MM.1S (cell line): ENCODE measurements at regions not wholly inside any gene's neighbourhood (a gene's known extent, or its start where the extent isn't known, plus 50 kb on each side); places are given as distances from the start of the nearest gene placed in this dataset.

ENCODE experiments used
- DNase-seq: peaks from one replicate; pipeline ENCODE4 v3.0.0-alpha.2; 2015
- H2AFZ ChIP-seq: fragments of 300-600 bp; sonication (generic); 2 replicates; pipeline ENCODE4 v1.6.0; 2016; ENCODE audit warnings: antibody characterized with exemption, low read length
- H3F3A ChIP-seq: fragments of 300-600 bp; sonication (generic); 2 replicates; pipeline ENCODE4 v1.6.1; 2016; ENCODE audit warnings: mild to moderate bottlenecking, antibody characterized with exemption, low read length, moderate library complexity, mixed read lengths; ENCODE audit not compliant: insufficient read depth
- H3K27ac ChIP-seq: fragments of 300-600 bp; sonication (generic); 2 replicates; pipeline ENCODE4 v1.5.1; 2016; ENCODE audit warnings: mild to moderate bottlenecking, low read length
- H3K27me3 ChIP-seq: fragments of 300-600 bp; sonication (generic); replicated peaks from 2 replicates; pipeline ENCODE4 v1.6.0; 2016; ENCODE audit warnings: low read length; ENCODE audit not compliant: insufficient read depth
- H3K36me3 ChIP-seq: fragments of 300-600 bp; sonication (generic); replicated peaks from 2 replicates; pipeline ENCODE4 v1.6.1; 2016; ENCODE audit warnings: mild to moderate bottlenecking, low read length, mixed read lengths; ENCODE audit not compliant: insufficient read depth
- H3K4me1 ChIP-seq: fragments of 300-600 bp; sonication (generic); 2 replicates; pipeline ENCODE4 v1.6.1; 2016; ENCODE audit warnings: low read length, mixed read lengths
- H3K4me2 ChIP-seq: fragments of 300-600 bp; sonication (generic); 2 replicates; pipeline ENCODE4 v1.6.0; 2016; ENCODE audit warnings: low read depth, low read length
- H3K4me3 ChIP-seq: fragments of 300-600 bp; sonication (generic); 2 replicates; pipeline ENCODE4 v1.5.1; 2016; ENCODE audit warnings: low read length, mixed read lengths
- H3K79me2 ChIP-seq: fragments of 300-600 bp; sonication (generic); 2 replicates; pipeline ENCODE4 v1.6.1; 2016; ENCODE audit warnings: mixed run types, low read length, mixed read lengths
- H3K9ac ChIP-seq: fragments of 300-600 bp; sonication (generic); 2 replicates; pipeline ENCODE4 v1.6.1; 2016; ENCODE audit warnings: low read length, mixed read lengths
- H3K9me2 ChIP-seq: fragments of 300-600 bp; sonication (generic); replicated peaks from 2 replicates; pipeline ENCODE4 v1.6.1; 2016; ENCODE audit warnings: mild to moderate bottlenecking, low read length, mixed read lengths; ENCODE audit not compliant: insufficient read depth
- H3K9me3 ChIP-seq: fragments of 300-600 bp; sonication (generic); replicated peaks from 2 replicates; pipeline ENCODE4 v1.6.1; 2016; ENCODE audit warnings: mild to moderate bottlenecking, low read length, mixed read lengths; ENCODE audit not compliant: insufficient read depth
- H4K20me1 ChIP-seq: fragments of 300-600 bp; sonication (generic); 2 replicates; pipeline ENCODE4 v1.6.1; 2016; ENCODE audit warnings: mild to moderate bottlenecking, low read length, moderate library complexity, mixed read lengths; ENCODE audit not compliant: insufficient read depth
- CTCF ChIP-seq: fragments of 300-600 bp; sonication (generic); IDR thresholded peaks from 2 replicates; pipeline ENCODE4 v1.5.1; 2016; ENCODE audit warnings: antibody characterized with exemption, low read length, mixed read lengths
- EZH2 ChIP-seq: fragments of 300-600 bp; sonication (generic); optimal IDR thresholded peaks from 2 replicates; pipeline ENCODE3; 2017; ENCODE audit warnings: low read depth, mild to moderate bottlenecking, antibody characterized with exemption, low read length, mixed read lengths
- EZH2phosphoT487 ChIP-seq: fragments of 300-600 bp; sonication (generic); IDR thresholded peaks from 2 replicates; pipeline ENCODE4 v1.6.1; 2018; ENCODE audit warnings: antibody characterized with exemption, low read length

GRCh38 chr21:27569831-27570230 lies 602.9 kb upstream of the ADAMTS5 start:
- H3K9me3 ChIP-seq = no peaks in the 10 kb centered on the region
- DNase-seq = no peak
- no peak overlapping the region for H3K4me3 ChIP-seq
- H2AFZ ChIP-seq = no peak overlapping the region
- H3K79me2 ChIP-seq = no peaks in the 10 kb centered on the region
- TF ChIP-seq CTCF (no peak), EZH2 (no peak), EZH2phosphoT487 (no peak)
- no peak overlapping the region for H3K9ac ChIP-seq
- H3K36me3 ChIP-seq = no peaks in the 10 kb centered on the region
- H3K4me2 ChIP-seq = no peak overlapping the region
- no peaks in the 10 kb centered on the region for H3K9me2 ChIP-seq
- H3K4me1 ChIP-seq = no peaks in the 10 kb centered on the region
- no peak overlapping the region for H3K27ac ChIP-seq
- H3F3A ChIP-seq = no peaks in the 10 kb centered on the region
- H3K27me3 ChIP-seq = no peaks in the 10 kb centered on the region
- H4K20me1 ChIP-seq = no peaks in the 10 kb centered on the region

DNA sequence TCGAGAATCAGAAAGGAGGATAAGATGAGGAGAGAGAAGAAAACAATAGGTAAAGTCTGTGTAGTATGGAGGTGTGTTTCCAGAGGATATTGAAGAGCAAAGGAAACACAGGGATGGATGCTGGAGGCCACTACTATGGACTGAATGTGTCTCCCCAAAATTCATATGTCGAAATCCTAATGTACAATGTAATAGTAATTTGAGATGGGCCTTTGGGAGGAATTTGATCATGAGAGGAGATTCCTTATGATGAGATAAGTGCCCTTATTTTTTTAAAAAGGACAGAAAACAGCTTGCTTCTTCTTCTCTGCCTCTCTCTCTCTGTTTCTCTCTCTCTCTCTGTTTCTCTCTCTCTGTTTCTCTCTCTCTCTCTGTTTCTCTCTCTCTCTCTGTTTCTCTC lies 602.2 kb upstream of the ADAMTS5 start:
- H4K20me1 ChIP-seq = no peaks in the 10 kb centered on the region
- no peak overlapping the region for H3K4me3 ChIP-seq
- no peak for TF ChIP-seq EZH2
- TF ChIP-seq CTCF = no peak
- no peak for TF ChIP-seq EZH2phosphoT487
- no peak overlapping the region for H3K9ac ChIP-seq
- H2AFZ ChIP-seq = no peak overlapping the region
- H3K27ac ChIP-seq = no peak overlapping the region
- no peaks in the 10 kb centered on the region for H3K79me2 ChIP-seq
- no peaks in the 10 kb centered on the region for H3K9me2 ChIP-seq
- no peaks in the 10 kb centered on the region for H3K36me3 ChIP-seq
- no peaks in the 10 kb centered on the region for H3K4me1 ChIP-seq
- H3K4me2 ChIP-seq = no peak overlapping the region
- H3F3A ChIP-seq = no peaks in the 10 kb centered on the region
- H3K27me3 ChIP-seq = no peaks in the 10 kb centered on the region
- no peaks in the 10 kb centered on the region for H3K9me3 ChIP-seq
- no peak for DNase-seq

- Histone ChIP-seq H3K9ac (no peak overlapping the region), H3K4me2 (no peak overlapping the region), H3K27ac (no peak overlapping the region), H2AFZ (no peak overlapping the region), H3K4me1 (no peaks in the 10 kb centered on the region), H3K27me3 (no peaks in the 10 kb centered on the region), H3K9me3 (no peaks in the 10 kb centered on the region), H3K79me2 (no peaks in the 10 kb centered on the region), H3F3A (no peaks in the 10 kb centered on the region), H3K36me3 (no peaks in the 10 kb centered on the region), H3K4me3 (no peak overlapping the region), H3K9me2 (no peaks in the 10 kb centered on the region), H4K20me1 (no peaks in the 10 kb centered on the region)
- TF ChIP-seq EZH2 (no peak), EZH2phosphoT487 (no peak), CTCF (no peak)
- DNase-seq = no peak
These were observed 600.5 kb upstream of the ADAMTS5 start for GRCh38 chr21:27567381-27567780.

DNA sequence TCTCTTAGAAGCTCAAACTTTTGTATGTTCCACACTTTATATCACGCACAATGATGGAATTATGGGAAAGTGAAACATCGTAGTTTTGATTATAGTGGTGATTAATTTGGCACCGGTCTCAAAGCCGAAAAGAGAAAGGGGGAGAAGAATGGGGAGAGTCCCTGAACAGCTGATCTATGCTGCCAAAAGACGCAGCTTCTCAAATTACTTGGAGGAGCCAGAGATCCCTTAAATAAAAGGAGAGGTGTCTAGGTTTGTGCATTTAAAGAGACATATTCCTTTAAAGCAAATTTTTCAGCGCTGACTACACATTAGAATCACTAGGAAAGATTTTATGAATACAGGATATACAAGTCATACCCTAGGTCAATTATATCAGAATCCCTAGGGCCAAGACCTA lies 599.6 kb upstream of the ADAMTS5 start:
- no peak for TF ChIP-seq EZH2phosphoT487
- no peak for TF ChIP-seq CTCF
- TF ChIP-seq EZH2 = no peak
- no peaks in the 10 kb centered on the region for H3K4me1 ChIP-seq
- H3K79me2 ChIP-seq = no peaks in the 10 kb centered on the region
- no peak overlapping the region for H3K4me2 ChIP-seq
- no peak overlapping the region for H2AFZ ChIP-seq
- H3K27ac ChIP-seq = no peak overlapping the region
- H3F3A ChIP-seq = no peaks in the 10 kb centered on the region
- no peaks in the 10 kb centered on the region for H3K9me2 ChIP-seq
- H3K9ac ChIP-seq = no peak overlapping the region
- DNase-seq = no peak
- no peaks in the 10 kb centered on the region for H4K20me1 ChIP-seq
- no peaks in the 10 kb centered on the region for H3K36me3 ChIP-seq
- no peak overlapping the region for H3K4me3 ChIP-seq
- H3K27me3 ChIP-seq = no peaks in the 10 kb centered on the region
- H3K9me3 ChIP-seq = no peaks in the 10 kb centered on the region
